Sigmoid colon (tissue), 4 donors: ENCODE measurements at regions not wholly inside any gene's neighbourhood (a gene's known extent, or its start where the extent isn't known, plus 50 kb on each side); places are given as distances from the start of the nearest gene placed in this dataset.

ENCODE experiments used
- CTCF ChIP-seq, 4 experiments: fragments of 450-650 bp in 3 of 4; fragments of 200-600 bp in 1 of 4; IDR thresholded peaks; one replicate each; pipeline ENCODE4 v1.5.1; 2016 to 2019; ENCODE audit warnings: antibody characterized with exemption in 4 of 4, mild to moderate bottlenecking in 3 of 4, moderate library complexity in 2 of 4
- POLR2A ChIP-seq, 2 donors: fragments of 450-650 bp; IDR thresholded peaks; one replicate each; pipeline ENCODE4 v1.6.1; 2016; ENCODE audit warnings: antibody characterized with exemption in 2 of 2, mild to moderate bottlenecking in 2 of 2, moderate library complexity in 2 of 2
- POLR2AphosphoS5 ChIP-seq, 4 donors: sonication (generic); formaldehyde crosslinking; IDR thresholded peaks; one replicate each; pipeline ENCODE4 v1.6.1; 2017; ENCODE audit warnings: antibody characterized with exemption in 4 of 4

- TF ChIP-seq POLR2AphosphoS5 (IDR thresholded peaks at IDR 0.05) (no peak), POLR2A (IDR thresholded peaks at IDR 0.05) (no peak), CTCF (IDR thresholded peaks at IDR 0.05) (no peak)
Measured at GRCh38 chr2:185970148-185970852, 231.7 kb downstream of the FSIP2 start.
